Mesenchymal stem cell (in vitro differentiated cells and primary cell): ENCODE measurements at regions not wholly inside any gene's neighbourhood (a gene's known extent, or its start where the extent isn't known, plus 50 kb on each side); places are given as distances from the start of the nearest gene placed in this dataset.
"Not testable (repeated sequence)": the region's sequence is repeated elsewhere in the genome, so short reads cannot be mapped to it uniquely, and the experiment has no call there.

Experiments used
- DNase-seq: peaks from one replicate; pipeline ENCODE4 v3.0.0-alpha.2; 2013
- H2AFZ ChIP-seq: one replicate; pipeline ENCODE4 v1.6.1; 2013; ENCODE audit warnings: low read depth, mild to moderate bottlenecking, control low read depth, inconsistent platforms, low read length, moderate library complexity
- H2AK5ac ChIP-seq: 2 replicates; pipeline ENCODE4 v1.6.1; 2013; ENCODE audit warnings: low read length, moderate library complexity, mild to moderate bottlenecking, inconsistent platforms; ENCODE audit not compliant: severe bottlenecking
- H2BK120ac ChIP-seq: one replicate; pipeline ENCODE4 v1.6.1; 2013; ENCODE audit warnings: low read depth, mild to moderate bottlenecking, inconsistent platforms, low read length, moderate library complexity
- H2BK12ac ChIP-seq, 2 experiments: one replicate each; pipeline ENCODE4 v1.6.1; 2013; ENCODE audit warnings: inconsistent platforms in 2 of 2, low read length in 2 of 2, mild to moderate bottlenecking in 2 of 2, moderate library complexity in 2 of 2, control low read depth in 1 of 2
- H2BK15ac ChIP-seq: one replicate; pipeline ENCODE4 v1.6.1; 2013; ENCODE audit warnings: mild to moderate bottlenecking, low read depth, inconsistent platforms; ENCODE audit not compliant: poor library complexity, severe bottlenecking
- H2BK5ac ChIP-seq: 2 replicates; pipeline ENCODE4 v1.6.1; 2013; ENCODE audit warnings: low read depth, mild to moderate bottlenecking, low read length, control low read depth, inconsistent platforms; ENCODE audit not compliant: poor library complexity, severe bottlenecking
- H3K14ac ChIP-seq, 2 experiments: one replicate each; pipeline ENCODE4 v1.6.1; 2013; ENCODE audit warnings: inconsistent platforms in 2 of 2, low read length in 2 of 2, control low read depth in 1 of 2, mild to moderate bottlenecking in 1 of 2, moderate library complexity in 1 of 2
- H3K18ac ChIP-seq, 2 experiments: one replicate each; pipeline ENCODE4 v1.6.1; 2013; ENCODE audit warnings: inconsistent platforms in 2 of 2, low read length in 2 of 2, control low read depth in 1 of 2, low read depth in 1 of 2, mild to moderate bottlenecking in 1 of 2
- H3K23ac ChIP-seq, 2 experiments: one replicate each; pipeline ENCODE4 v1.6.1; 2013; ENCODE audit warnings: inconsistent platforms in 2 of 2, low read length in 2 of 2, mild to moderate bottlenecking in 2 of 2, moderate library complexity in 2 of 2, control low read depth in 1 of 2
- H3K27ac ChIP-seq: 2 replicates; pipeline ENCODE4 v1.5.1; 2013; ENCODE audit warnings: mild to moderate bottlenecking, moderate library complexity, low read length, control low read depth, inconsistent platforms; ENCODE audit not compliant: poor library complexity, severe bottlenecking
- H3K27me3 ChIP-seq, 2 experiments: 2 replicates each; pipeline versions ENCODE4 v1.6.1 to v1.7.0; 2013; ENCODE audit warnings: low read length in 2 of 2, mild to moderate bottlenecking in 2 of 2, moderate library complexity in 2 of 2, control low read depth in 1 of 2, inconsistent platforms in 1 of 2; ENCODE audit not compliant: control insufficient read depth in 1 of 2, insufficient read depth in 1 of 2
- H3K36me3 ChIP-seq, 2 experiments: 2 replicates each; pipeline versions ENCODE4 v1.6.1 to v1.7.0; 2013; ENCODE audit warnings: low read length in 2 of 2, control low read depth in 1 of 2, inconsistent platforms in 1 of 2, low read depth in 1 of 2, mild to moderate bottlenecking in 1 of 2; ENCODE audit not compliant: insufficient read depth in 2 of 2, control insufficient read depth in 1 of 2
- H3K4ac ChIP-seq, 2 experiments: one replicate each; pipeline ENCODE4 v1.6.1; 2013; ENCODE audit warnings: inconsistent platforms in 2 of 2, low read length in 2 of 2, mild to moderate bottlenecking in 2 of 2, moderate library complexity in 2 of 2, control low read depth in 1 of 2, low read depth in 1 of 2
- H3K4me1 ChIP-seq: 2 replicates; pipeline ENCODE4 v1.6.1; 2013; ENCODE audit warnings: low read depth, low read length, control low read depth; ENCODE audit not compliant: control insufficient read depth, insufficient read depth
- H3K4me2 ChIP-seq: 2 replicates; pipeline ENCODE4 v1.6.1; 2013; ENCODE audit warnings: low read length, mild to moderate bottlenecking, inconsistent platforms; ENCODE audit not compliant: poor library complexity, severe bottlenecking
- H3K4me3 ChIP-seq, 2 experiments: 2 replicates each; pipeline versions ENCODE4 v1.5.1 to v1.7.0; 2013; ENCODE audit warnings: low read length in 2 of 2, mild to moderate bottlenecking in 2 of 2, control low read depth in 1 of 2, low read depth in 1 of 2; ENCODE audit not compliant: insufficient read depth in 1 of 2
- H3K79me1 ChIP-seq: replicated peaks from 2 replicates; pipeline ENCODE4 v1.6.1; 2013; ENCODE audit warnings: mild to moderate bottlenecking, control low read depth, low read length, inconsistent platforms; ENCODE audit not compliant: poor library complexity, severe bottlenecking
- H3K9ac ChIP-seq: 2 replicates; pipeline ENCODE4 v1.7.0; 2013; ENCODE audit warnings: mild to moderate bottlenecking, low read length, moderate library complexity
- H3K9me3 ChIP-seq: 2 replicates; pipeline ENCODE4 v1.7.0; 2013; ENCODE audit warnings: mild to moderate bottlenecking, low read length; ENCODE audit not compliant: control insufficient read depth
- H4K8ac ChIP-seq: one replicate; pipeline ENCODE4 v1.6.1; 2013; ENCODE audit warnings: inconsistent platforms, mild to moderate bottlenecking, low read length, moderate library complexity
- H4K91ac ChIP-seq: one replicate; pipeline ENCODE4 v1.6.1; 2013; ENCODE audit warnings: mild to moderate bottlenecking, low read length, inconsistent platforms
- WGBS: methylation state at CpG from one replicate; pipeline ENCODE4 v1.1.7; 2013; ENCODE audit warnings: mixed read lengths; 5-methylcytosine and 5-hydroxymethylcytosine counted together

- peak; percentile 85 for DNase-seq
- Histone ChIP-seq H3K18ac (no peak overlapping the region), H2BK15ac (no peak overlapping the region), H2BK120ac (no peak overlapping the region), H2BK12ac (no peak overlapping the region), H3K4me2 (no peak overlapping the region), H3K9ac (peak overlapping the region; percentile 64), H3K23ac (no peak overlapping the region), H2AK5ac (no peak overlapping the region), H3K9me3 (no peaks in the 10 kb centered on the region), H2AFZ (no peak overlapping the region), H4K91ac (no peak overlapping the region), H3K79me1 (no peaks in the 10 kb centered on the region), H4K8ac (no peak overlapping the region), H3K4ac (no peak overlapping the region), H3K4me3 (peak overlapping the region in 1 of 2 experiments; percentile 55), H3K27ac (no peak overlapping the region), H2BK5ac (no peak overlapping the region), H3K36me3 (no peaks in the 10 kb centered on the region), H3K4me1 (no peaks in the 10 kb centered on the region), H3K27me3 (peaks cover 0 to 17% of the 10 kb centered on the region in 2 experiments), H3K14ac (no peak overlapping the region)
- 6% methylated on average over 2 of the region's 3 CpGs for WGBS
These were observed 132.4 kb downstream of the ZMAT1 start for GRCh38 chrX:101799387-101799786.

GRCh38 chrX:101787934-101788333 is 128.3 kb upstream of the ARMCX2 start:
- H2BK15ac ChIP-seq, result no peak overlapping the region
- no peak overlapping the region for H4K91ac ChIP-seq
- no peaks in the 10 kb centered on the region for H3K36me3 ChIP-seq
- H3K14ac ChIP-seq, result no peak overlapping the region
- no peak overlapping the region for H2BK5ac ChIP-seq
- no peak overlapping the region for H2BK120ac ChIP-seq
- no peaks in the 10 kb centered on the region for H3K79me1 ChIP-seq
- no peak overlapping the region for H3K18ac ChIP-seq
- H3K27ac ChIP-seq, result no peak overlapping the region
- H4K8ac ChIP-seq, result no peak overlapping the region
- no peak for DNase-seq
- H3K9ac ChIP-seq, result no peak overlapping the region
- H3K23ac ChIP-seq, result no peak overlapping the region
- peaks cover 0 to 12% of the 10 kb centered on the region in 2 experiments for H3K27me3 ChIP-seq
- H3K4ac ChIP-seq, result no peak overlapping the region
- no peak overlapping the region for H3K4me2 ChIP-seq
- WGBS, result no CpG with 5 or more reads among the region's 1 CpG
- H2AK5ac ChIP-seq, result no peak overlapping the region
- H2BK12ac ChIP-seq, result no peak overlapping the region
- H3K4me3 ChIP-seq, result no peak overlapping the region
- no peaks in the 10 kb centered on the region for H3K9me3 ChIP-seq
- H3K4me1 ChIP-seq, result no peaks in the 10 kb centered on the region
- no peak overlapping the region for H2AFZ ChIP-seq

GRCh38 chrX:101785142-101785541 is 125.5 kb upstream of the ARMCX2 start:
- Histone ChIP-seq H4K8ac (no peak overlapping the region), H4K91ac (no peak overlapping the region), H3K23ac (no peak overlapping the region), H3K27me3 (peaks cover 0 to 3% of the 10 kb centered on the region in 2 experiments), H3K4me3 (no peak overlapping the region), H3K9ac (no peak overlapping the region), H3K4me2 (no peak overlapping the region), H2BK15ac (no peak overlapping the region), H3K79me1 (no peaks in the 10 kb centered on the region), H2BK120ac (no peak overlapping the region), H2BK12ac (no peak overlapping the region), H3K36me3 (no peaks in the 10 kb centered on the region), H3K14ac (no peak overlapping the region), H3K4ac (no peak overlapping the region), H2BK5ac (no peak overlapping the region), H3K18ac (no peak overlapping the region), H2AFZ (no peak overlapping the region), H3K9me3 (no peaks in the 10 kb centered on the region), H2AK5ac (no peak overlapping the region), H3K4me1 (no peaks in the 10 kb centered on the region), H3K27ac (no peak overlapping the region)
- DNase-seq, result no peak
- WGBS, result 30% methylated on average over 1 of the region's 1 CpG

GRCh38 chrX:101780421-101780820 is 120.8 kb upstream of the ARMCX2 start:
- DNase-seq, H3K23ac ChIP-seq, H3K9ac ChIP-seq, H3K4me3 ChIP-seq, H2BK5ac ChIP-seq, H3K14ac ChIP-seq, H3K4ac ChIP-seq, H2AK5ac ChIP-seq, H3K27me3 ChIP-seq, H4K91ac ChIP-seq, H2BK15ac ChIP-seq, H3K79me1 ChIP-seq, H3K4me2 ChIP-seq, H3K18ac ChIP-seq, H3K36me3 ChIP-seq, H2BK120ac ChIP-seq, H2AFZ ChIP-seq, H3K4me1 ChIP-seq, H3K9me3 ChIP-seq, H2BK12ac ChIP-seq, H4K8ac ChIP-seq, H3K27ac ChIP-seq: not testable (repeated sequence)
- WGBS, result 98% methylated on average over 4 of the region's 19 CpGs
